GM21526 (cell line): ENCODE measurements at regions not wholly inside any gene's neighbourhood (a gene's known extent, or its start where the extent isn't known, plus 50 kb on each side); places are given as distances from the start of the nearest gene placed in this dataset.
"Not testable (repeated sequence)": the region's sequence is repeated elsewhere in the genome, so short reads cannot be mapped to it uniquely, and the experiment has no call there.

Experiments
- ATAC-seq: cut with Tn5 transposase; IDR thresholded peaks from one replicate; pipeline ENCODE4 v1.9.1; 2021; ENCODE audit warnings: moderate library complexity; ENCODE audit not compliant: unreplicated experiment, low FRiP score

GRCh38 chr2:121136323-121136722, 148.7 kb downstream of the TFCP2L1 start:
- no peak for ATAC-seq

GRCh38 chr2:121137571-121137970, 147.4 kb downstream of the TFCP2L1 start:
- no peak for ATAC-seq

GRCh38 chr2:121140734-121141133, 144.3 kb downstream of the TFCP2L1 start:
- ATAC-seq = no peak

DNA sequence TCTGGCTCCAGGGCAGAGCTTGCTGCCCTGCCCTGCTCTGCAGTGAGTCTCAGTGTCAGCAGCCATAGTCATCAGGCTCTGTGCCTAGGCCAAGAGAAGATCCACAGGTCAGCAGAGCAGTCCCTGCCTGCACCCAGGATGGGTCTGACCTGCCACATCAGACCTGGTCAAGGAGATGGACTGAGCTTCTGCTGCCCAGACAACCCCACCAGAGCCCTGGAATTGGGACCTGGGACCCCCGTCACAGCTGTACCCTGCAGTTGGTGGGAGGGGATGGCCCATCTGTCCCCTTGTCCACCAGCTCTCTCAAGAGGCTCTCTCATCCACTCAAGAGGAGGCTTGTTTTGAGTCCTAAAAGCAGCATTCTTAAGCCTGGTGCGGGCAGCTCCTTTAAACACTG, 142.6 kb downstream of the TFCP2L1 start:
- ATAC-seq = no peak

DNA sequence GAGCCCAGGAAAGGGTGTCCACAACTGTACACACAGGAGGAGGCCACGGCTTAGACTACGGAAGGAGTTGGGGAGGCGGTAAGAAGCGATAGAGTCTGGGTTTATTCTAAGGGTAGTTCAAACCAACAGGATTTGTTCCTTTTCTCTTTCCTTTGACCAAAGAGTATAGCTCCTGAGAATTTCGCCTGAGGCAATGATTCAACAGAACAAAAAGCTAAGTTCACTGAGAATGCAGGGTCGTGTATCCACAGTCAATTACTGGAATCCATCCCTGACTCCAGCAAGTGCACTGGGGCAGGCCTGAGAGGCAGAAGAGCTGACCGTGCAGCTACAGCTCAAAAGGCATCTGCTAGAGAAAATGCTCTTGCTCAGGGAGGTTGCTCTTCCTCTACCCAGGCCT, 140.9 kb downstream of the TFCP2L1 start:
- ATAC-seq = no peak

DNA sequence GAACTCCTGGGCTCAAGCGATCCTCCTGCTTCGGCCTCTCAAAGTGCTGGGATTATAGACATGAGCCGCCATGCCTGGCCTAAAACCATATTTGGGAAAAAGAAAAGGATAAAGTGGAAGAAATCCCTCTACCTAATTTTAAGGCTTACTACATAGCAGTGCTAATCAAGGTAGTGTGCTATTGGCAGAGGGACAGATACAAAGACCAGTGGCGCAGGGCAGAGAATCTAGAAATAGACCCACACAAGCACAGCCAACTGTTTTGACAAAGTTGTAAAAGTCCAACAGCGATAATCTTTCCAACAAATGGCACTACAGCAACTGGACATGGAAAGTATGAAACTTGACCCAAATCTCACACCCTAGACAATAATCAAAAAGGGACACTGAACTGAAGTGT, 138.4 kb downstream of the TFCP2L1 start:
- no peak for ATAC-seq

- no peak for ATAC-seq
Observed at GRCh38 chr2:121147766-121148165, 137.2 kb downstream of the TFCP2L1 start.

DNA sequence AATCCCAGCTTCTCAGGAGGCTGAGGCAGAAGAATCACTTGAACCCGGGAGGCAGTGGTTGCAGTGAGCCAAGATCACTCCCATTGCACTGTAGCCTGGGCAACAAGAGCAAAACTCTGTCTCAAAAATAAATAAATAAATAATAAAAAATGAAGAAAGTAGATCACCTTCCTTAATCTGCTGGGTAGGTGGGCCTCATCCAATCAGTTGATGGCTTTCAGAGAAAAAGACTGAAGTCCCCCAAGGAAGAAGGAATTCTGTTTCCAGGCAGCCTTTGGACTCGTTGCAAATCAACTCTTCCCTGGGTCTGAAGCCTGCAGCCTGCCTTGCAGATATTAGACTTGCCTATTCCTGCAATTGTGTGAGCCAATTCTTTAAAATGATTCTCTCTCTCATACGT, 136.5 kb downstream of the TFCP2L1 start:
- ATAC-seq = no peak

DNA sequence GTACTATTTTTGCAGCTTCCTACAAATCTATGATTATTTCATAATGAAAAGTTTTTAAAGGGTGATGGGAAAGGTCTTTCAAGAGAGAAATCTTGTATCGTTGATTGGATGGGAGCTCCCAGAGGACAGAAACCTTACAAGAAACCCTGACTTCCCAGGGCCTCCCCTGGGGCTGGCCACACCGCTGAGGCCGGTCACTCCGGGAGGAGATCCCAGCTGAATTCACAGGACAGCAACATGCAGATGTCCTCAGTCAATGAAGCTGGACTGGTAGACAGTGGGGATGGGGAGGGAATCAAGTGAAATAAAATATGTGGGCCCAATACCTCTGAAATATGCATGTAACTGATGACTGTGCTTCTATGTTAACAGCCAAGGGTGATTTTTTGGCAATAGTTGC, 135.6 kb downstream of the TFCP2L1 start:
- ATAC-seq = no peak

DNA sequence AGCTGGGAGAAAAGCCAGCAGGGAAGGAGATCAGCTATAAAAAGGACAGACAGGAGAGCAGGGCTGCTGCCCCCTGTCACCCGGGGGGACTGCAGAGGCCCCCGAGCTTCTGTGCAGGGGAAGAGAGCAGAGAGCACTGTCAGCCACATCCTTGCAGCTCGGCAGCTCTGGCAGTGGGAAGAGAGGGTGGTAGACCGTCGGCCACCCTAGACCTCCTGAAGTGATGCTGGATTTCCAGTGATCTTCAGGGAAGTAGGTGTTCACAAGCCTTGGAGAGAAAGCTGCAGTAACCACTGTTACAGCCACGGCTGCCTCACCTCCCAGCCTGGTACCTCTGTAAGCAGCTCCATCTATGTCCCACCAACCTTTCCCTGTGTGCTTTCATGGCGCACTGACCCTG, 134.9 kb downstream of the TFCP2L1 start:
- no peak for ATAC-seq

GRCh38 chr2:121150713-121151112, 134.3 kb downstream of the TFCP2L1 start:
- no peak for ATAC-seq

GRCh38 chr2:121151311-121152109, 133.5 kb downstream of the TFCP2L1 start:
- ATAC-seq = no peak

GRCh38 chr2:121152861-121153260, 132.1 kb downstream of the TFCP2L1 start:
- ATAC-seq = no peak

GRCh38 chr2:121153516-121153915, 131.5 kb downstream of the TFCP2L1 start:
- ATAC-seq = no peak

DNA sequence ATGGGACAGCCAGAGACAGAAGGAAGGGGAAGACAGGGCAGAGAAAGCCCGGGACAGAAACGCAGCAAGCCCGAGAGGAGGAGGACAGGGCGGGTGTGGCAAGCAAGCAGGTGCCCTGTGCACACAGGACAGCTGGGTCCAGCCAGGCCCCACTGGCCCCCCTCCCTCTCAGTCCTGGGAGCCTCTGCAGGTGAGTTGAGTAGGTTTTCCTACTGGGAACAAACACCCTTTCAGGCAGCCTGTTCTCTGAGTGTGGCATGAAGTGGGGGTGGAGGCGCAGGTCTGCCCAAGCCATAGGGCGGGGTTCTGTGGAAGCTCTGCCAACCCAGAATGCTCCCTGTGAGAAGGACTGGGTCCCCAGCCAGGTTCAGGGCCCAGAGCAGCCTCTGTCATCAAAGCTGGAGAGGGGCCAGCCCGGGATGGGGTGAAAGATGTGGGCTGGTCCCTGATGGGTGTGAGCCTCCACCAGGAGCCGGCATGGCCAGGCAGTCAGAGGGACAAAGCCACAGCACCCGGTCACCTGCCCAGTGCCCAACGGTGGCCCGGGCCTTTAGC, 129.4 kb downstream of the TFCP2L1 start:
- ATAC-seq = no peak

DNA sequence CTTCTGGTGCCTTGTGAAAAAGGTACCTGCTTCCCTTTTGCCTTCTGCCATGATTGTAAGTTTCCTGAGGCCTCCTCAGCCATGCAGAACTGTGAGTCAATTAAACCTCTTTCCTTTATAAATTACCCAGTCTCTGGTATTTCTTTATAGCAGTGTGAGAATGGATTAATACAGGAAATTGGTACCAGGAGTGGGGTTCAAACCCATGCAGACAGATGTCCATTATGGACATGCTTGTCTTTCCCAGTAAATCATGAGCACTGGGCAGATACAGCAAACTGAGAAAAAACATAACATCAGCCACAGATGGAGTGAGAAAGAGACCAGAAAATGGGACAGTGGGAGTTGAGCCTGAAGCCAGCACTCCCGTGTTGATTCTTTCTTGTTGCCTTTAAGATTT, 127.5 kb downstream of the TFCP2L1 start:
- not testable (repeated sequence) for ATAC-seq

- ATAC-seq = no peak
Observed at GRCh38 chr2:121159291-121160071, 125.5 kb downstream of the TFCP2L1 start.

DNA sequence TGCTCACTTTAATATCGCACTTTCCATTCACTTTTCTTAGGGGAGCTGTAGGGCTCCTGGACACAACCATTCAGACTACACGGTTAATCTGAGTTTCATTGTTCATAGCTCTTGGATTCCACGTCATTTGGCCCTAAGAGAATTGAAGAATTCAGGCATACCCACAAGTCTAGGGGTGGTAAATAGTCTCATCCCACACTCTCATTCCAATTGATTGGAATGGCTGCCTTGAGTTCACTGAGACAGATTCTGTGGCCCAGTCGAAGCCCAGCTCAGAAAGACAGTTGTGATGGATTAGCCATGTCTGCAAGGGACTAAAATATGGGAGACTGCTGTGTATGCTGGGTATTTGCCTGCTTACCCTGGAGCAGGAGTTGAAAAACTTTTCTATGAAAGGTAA, 124.6 kb downstream of the TFCP2L1 start:
- no peak for ATAC-seq

GRCh38 chr2:121161272-121161671, 123.7 kb downstream of the TFCP2L1 start:
- no peak for ATAC-seq

DNA sequence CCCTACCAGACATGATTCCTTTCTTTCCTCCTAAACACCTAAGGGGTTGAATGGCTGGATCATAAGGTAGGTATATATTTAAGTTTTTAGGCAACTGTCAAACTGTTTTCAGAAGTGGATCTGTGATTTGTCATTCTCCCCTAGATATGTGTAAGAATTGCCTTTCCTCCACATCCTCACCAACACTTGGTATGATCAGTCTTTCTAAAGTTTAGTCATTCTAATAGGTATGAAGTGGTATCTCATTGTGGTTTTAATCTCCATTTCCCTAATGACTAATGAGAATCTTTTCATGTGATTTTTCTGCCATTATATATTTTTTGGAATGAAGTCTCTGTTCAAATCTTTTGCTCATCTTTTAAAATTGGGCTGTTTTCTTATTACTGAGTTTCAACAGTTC, 122.1 kb downstream of the TFCP2L1 start:
- ATAC-seq = no peak

DNA sequence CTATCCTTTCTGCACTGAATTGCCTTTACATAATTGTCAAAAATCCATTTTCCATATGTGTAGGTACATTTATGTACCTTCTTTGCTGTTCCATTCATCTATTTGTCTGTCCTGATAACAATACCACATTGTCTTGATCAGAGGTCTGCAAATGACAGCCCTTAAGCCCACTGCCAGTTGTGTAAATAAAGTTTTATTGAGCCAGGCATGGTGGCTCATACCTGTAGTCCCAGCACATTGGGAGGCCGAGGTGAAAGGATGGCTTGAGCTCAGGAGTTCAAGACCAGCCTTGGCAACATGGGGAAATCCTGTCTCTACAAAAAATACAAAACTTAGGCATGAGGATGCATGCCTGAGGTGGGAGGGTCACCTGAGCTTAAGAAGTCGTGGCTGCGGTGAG, 121.0 kb downstream of the TFCP2L1 start:
- ATAC-seq = no peak
